B cell (primary cell): ENCODE measurements at regions not wholly inside any gene's neighbourhood (a gene's known extent, or its start where the extent isn't known, plus 50 kb on each side); places are given as distances from the start of the nearest gene placed in this dataset.

Experiments used
- ATAC-seq: fragments of 200-7000 bp; cut with Tn5 transposase; one replicate; pipeline ENCODE4 v1.10.0; 2021; ENCODE audit warnings: low read depth, mild to moderate bottlenecking, moderate number of reproducible peaks, moderate library complexity
- CTCF ChIA-PET: fragments of 350-600 bp; sonication (Branson Sonifier 250); formaldehyde crosslinking; loops from one replicate; lab custom pipeline; 2021; ENCODE audit warnings: antibody characterized with exemption, inconsistent platforms; lab: Charles Lee
- POLR2A ChIA-PET: fragments of 350-600 bp; sonication (Branson Sonifier 250); formaldehyde crosslinking; loops from one replicate; lab custom pipeline; 2021; ENCODE audit warnings: antibody characterized with exemption; lab: Charles Lee
- DNase-seq: peaks from one replicate; pipeline ENCODE4 v3.0.0; 2013
- H2AFZ ChIP-seq: 2 replicates; pipeline ENCODE4 v1.6.1; 2012; ENCODE audit warnings: mild to moderate bottlenecking, low read depth, low read length; ENCODE audit not compliant: insufficient read depth, poor library complexity, severe bottlenecking
- H3K27ac ChIP-seq, 2 donors: 1 replicate in 1 of 2; 2 replicates in 1 of 2; pipeline ENCODE4 v1.5.1; 2012 to 2013; ENCODE audit warnings: low read length in 2 of 2, mild to moderate bottlenecking in 2 of 2, moderate library complexity in 1 of 2
- H3K27me3 ChIP-seq, 4 experiments: fragments of 200-600 bp in 1 of 4; sonication (generic) in 1 of 4; replicated peaks in 1 of 4; 1 replicate in 2 of 4; 2 replicates in 2 of 4; pipeline versions ENCODE4 v1.6.1 to v1.7.0; 2013 to 2016; ENCODE audit warnings: low read length in 3 of 4, mild to moderate bottlenecking in 2 of 4, mixed read lengths in 1 of 4, moderate library complexity in 1 of 4; ENCODE audit not compliant: insufficient read depth in 4 of 4, control insufficient read depth in 3 of 4; ENCODE audit errors: control extremely low read depth in 1 of 4
- H3K36me3 ChIP-seq, 2 experiments: replicated peaks in 1 of 2; 1 replicate in 1 of 2; 2 replicates in 1 of 2; pipeline versions ENCODE4 v1.6.1 to v1.7.1; 2013; ENCODE audit warnings: low read length in 1 of 2; ENCODE audit not compliant: insufficient read depth in 2 of 2, control insufficient read depth in 1 of 2; ENCODE audit errors: control extremely low read depth in 1 of 2, extremely low read depth in 1 of 2
- H3K4me1 ChIP-seq, 2 donors: fragments of 200-600 bp in 1 of 2; sonication (generic) in 1 of 2; 1 replicate in 1 of 2; 2 replicates in 1 of 2; pipeline versions ENCODE4 v1.5.1 to v1.6.1; 2013 to 2017; ENCODE audit warnings: low read length in 2 of 2; ENCODE audit not compliant: control insufficient read depth in 2 of 2, insufficient read depth in 2 of 2
- H3K4me2 ChIP-seq: replicated peaks from 2 replicates; pipeline ENCODE3; 2012; ENCODE audit warnings: mild to moderate bottlenecking, low read depth, low read length; ENCODE audit not compliant: poor library complexity, severe bottlenecking
- H3K4me3 ChIP-seq, 5 experiments: fragments of 200-600 bp in 1 of 5; sonication (generic) in 1 of 5; 1 replicate in 3 of 5; 2 replicates in 2 of 5; pipeline versions ENCODE4 v1.5.1 to v1.7.0; 2011 to 2016; ENCODE audit warnings: low read length in 4 of 5, mild to moderate bottlenecking in 4 of 5, low read depth in 2 of 5, control low read depth in 1 of 5, moderate library complexity in 1 of 5; ENCODE audit not compliant: insufficient read depth in 1 of 5; ENCODE audit errors: control extremely low read depth in 1 of 5, extremely low read depth in 1 of 5
- H3K79me2 ChIP-seq: fragments of 200-600 bp; sonication (generic); one replicate; pipeline ENCODE4 v1.6.0; 2016; ENCODE audit warnings: low read length; ENCODE audit not compliant: control insufficient read depth, insufficient read depth
- H3K9ac ChIP-seq: fragments of 200-600 bp; sonication (generic); 2 replicates; pipeline ENCODE4 v1.6.1; 2017; ENCODE audit warnings: mild to moderate bottlenecking, low read length, moderate library complexity
- H3K9me3 ChIP-seq, 3 donors: one replicate each; pipeline versions ENCODE4 v1.6.1 to v1.7.1; 2013; ENCODE audit warnings: low read length in 2 of 3; ENCODE audit not compliant: control insufficient read depth in 2 of 3, insufficient read depth in 1 of 3; ENCODE audit errors: control extremely low read depth in 1 of 3
- H4K20me1 ChIP-seq: 2 replicates; pipeline ENCODE4 v1.6.0; 2012; ENCODE audit warnings: mild to moderate bottlenecking, low read length; ENCODE audit not compliant: insufficient read depth, control insufficient read depth, poor library complexity, severe bottlenecking
- H3K27ac Mint-ChIP-seq: one replicate; pipeline ENCODE4 v1.8.0; 2021; ENCODE audit warnings: mixed read lengths
- H3K27me3 Mint-ChIP-seq: one replicate; pipeline ENCODE4 v1.8.0; 2021; ENCODE audit warnings: mixed read lengths
- H3K4me1 Mint-ChIP-seq: one replicate; pipeline ENCODE4 v1.8.0; 2021; ENCODE audit warnings: mixed read lengths
- H3K4me3 Mint-ChIP-seq: one replicate; pipeline ENCODE4 v1.8.0; 2021; ENCODE audit warnings: mixed read lengths
- H3K9me3 Mint-ChIP-seq: one replicate; pipeline ENCODE4 v1.8.0; 2022; ENCODE audit warnings: mixed read lengths; ENCODE audit not compliant: insufficient read depth
- CTCF ChIP-seq: fragments of 200-600 bp; IDR thresholded peaks from one replicate; pipeline ENCODE4 v1.8.0; 2022; ENCODE audit warnings: antibody characterized with exemption, mild to moderate bottlenecking
- EZH2 ChIP-seq: IDR thresholded peaks from 2 replicates; pipeline ENCODE4 v1.6.1; 2012; ENCODE audit warnings: borderline replicate concordance, low read depth, mild to moderate bottlenecking, moderate library complexity, low read length; ENCODE audit not compliant: insufficient read depth, poor library complexity, severe bottlenecking
- WGBS: methylation state at CpG from one replicate; pipeline ENCODE4 v1.1.5; 2013; ENCODE audit warnings: missing lambda C conversion rate; ENCODE audit not compliant: insufficient coverage; 5-methylcytosine and 5-hydroxymethylcytosine counted together
- intact Hi-C: fragments of 100-400 bp; cut with micrococcal nuclease; formaldehyde crosslinking; loops from one replicate; pipeline ENCODE4 v1.10.0; 2022

GRCh38 chr9:78539188-78539587, 242.3 kb downstream of the PSAT1 start:
- no peaks in the 10 kb centered on the region for H3K9me3 Mint-ChIP-seq
- no peak overlapping the region for H3K27ac Mint-ChIP-seq
- no peaks in the 10 kb centered on the region for H3K79me2 ChIP-seq
- H3K27me3 Mint-ChIP-seq = no peaks in the 10 kb centered on the region
- H3K9me3 ChIP-seq = no peaks in the 10 kb centered on the region
- H2AFZ ChIP-seq = no peak overlapping the region
- no peak for DNase-seq
- ATAC-seq = no peak
- POLR2A ChIA-PET = no interaction called here
- no peak overlapping the region for H3K27ac ChIP-seq
- no peak overlapping the region for H3K9ac ChIP-seq
- no peaks in the 10 kb centered on the region for H3K4me1 Mint-ChIP-seq
- no peaks in the 10 kb centered on the region for H3K36me3 ChIP-seq
- no peaks in the 10 kb centered on the region for H3K27me3 ChIP-seq
- H3K4me1 ChIP-seq = no peaks in the 10 kb centered on the region
- TF ChIP-seq EZH2 (no peak), CTCF (no peak)
- no CpG with 5 or more reads among the region's 3 CpGs for WGBS
- CTCF ChIA-PET = no interaction called here
- H3K4me2 ChIP-seq = no peak overlapping the region
- intact Hi-C loops = no loop called here
- H3K4me3 ChIP-seq = no peak overlapping the region
- H3K4me3 Mint-ChIP-seq = no peak overlapping the region
- H4K20me1 ChIP-seq = no peaks in the 10 kb centered on the region

GRCh38 chr9:78539904-78540303, 243.0 kb downstream of the PSAT1 start:
- no peaks in the 10 kb centered on the region for H3K27me3 Mint-ChIP-seq
- Histone ChIP-seq H3K4me3 (no peak overlapping the region), H3K27ac (no peak overlapping the region), H2AFZ (no peak overlapping the region), H3K9ac (no peak overlapping the region), H3K4me1 (no peaks in the 10 kb centered on the region), H3K36me3 (no peaks in the 10 kb centered on the region), H3K79me2 (no peaks in the 10 kb centered on the region), H4K20me1 (no peaks in the 10 kb centered on the region), H3K4me2 (no peak overlapping the region), H3K27me3 (no peaks in the 10 kb centered on the region), H3K9me3 (no peaks in the 10 kb centered on the region)
- no peak overlapping the region for H3K4me3 Mint-ChIP-seq
- no CpG with 5 or more reads among the region's 2 CpGs for WGBS
- ATAC-seq = no peak
- DNase-seq = no peak
- intact Hi-C loops = no loop called here
- H3K9me3 Mint-ChIP-seq = no peaks in the 10 kb centered on the region
- ChIA-PET CTCF (no interaction called here), POLR2A (no interaction called here)
- TF ChIP-seq CTCF (no peak), EZH2 (no peak)
- no peak overlapping the region for H3K27ac Mint-ChIP-seq
- H3K4me1 Mint-ChIP-seq = no peaks in the 10 kb centered on the region
